Stomach (tissue), 8 donors: ENCODE measurements at regions not wholly inside any gene's neighbourhood (a gene's known extent, or its start where the extent isn't known, plus 50 kb on each side); places are given as distances from the start of the nearest gene placed in this dataset.
A peak's percentile ranks its signal among the peaks of the same experiment; 100 is the strongest.

Source experiments
- DNase-seq, 2 donors: peaks; one replicate each; pipeline versions ENCODE4 v3.0.0 to v3.0.0-alpha.2; 2013 to 2019
- H3K27ac ChIP-seq, 5 donors: fragments of 200-600 bp in 4 of 5; sonication (generic) in 4 of 5; one replicate each; pipeline ENCODE4 v1.5.1; 2013 to 2019; ENCODE audit warnings: mild to moderate bottlenecking in 1 of 5, moderate library complexity in 1 of 5
- H3K27me3 ChIP-seq, 3 donors: fragments of 200-600 bp; sonication (generic); one replicate each; pipeline ENCODE4 v1.5.1; 2017 to 2019; ENCODE audit warnings: mixed run types in 1 of 3
- H3K36me3 ChIP-seq, 4 donors: fragments of 200-600 bp; sonication (generic); 1 replicate in 3 of 4; 2 replicates in 1 of 4; pipeline ENCODE4 v1.5.1; 2016 to 2019
- H3K4me1 ChIP-seq, 4 donors: fragments of 200-600 bp; sonication (generic); one replicate each; pipeline ENCODE4 v1.5.1; 2016 to 2019
- H3K4me3 ChIP-seq, 4 donors: fragments of 200-600 bp; sonication (generic) in 3 of 4; one replicate each; pipeline ENCODE4 v1.5.1; 2016 to 2019; ENCODE audit warnings: mild to moderate bottlenecking in 1 of 4
- H3K9me3 ChIP-seq, 4 donors: fragments of 200-600 bp; sonication (generic); one replicate each; pipeline ENCODE4 v1.5.1; 2016 to 2019
- EP300 ChIP-seq: sonication (generic); formaldehyde crosslinking; IDR thresholded peaks from one replicate; pipeline ENCODE4 v1.6.1; 2017; ENCODE audit warnings: antibody characterized with exemption
- POLR2A ChIP-seq, 4 donors: fragments of 450-650 bp; IDR thresholded peaks; one replicate each; pipeline ENCODE4 v1.6.1; 2016; ENCODE audit warnings: antibody characterized with exemption in 4 of 4, control low read depth in 2 of 4, mild to moderate bottlenecking in 1 of 4, moderate library complexity in 1 of 4
- POLR2AphosphoS5 ChIP-seq, 3 donors: sonication (generic); formaldehyde crosslinking; IDR thresholded peaks; one replicate each; pipeline ENCODE4 v1.6.1; 2016; ENCODE audit warnings: antibody characterized with exemption in 3 of 3
- WGBS, 5 donors: extraction: QIAGEN DNeasy Blood & Tissue Kit in 3 of 5; methylation state at CpG; one replicate each; pipeline versions ENCODE4 v1.1.5 to v1.1.7; 2013 to 2018; 5-methylcytosine and 5-hydroxymethylcytosine counted together
- intact Hi-C: fragments of 100-400 bp; cut with DNase I; formaldehyde crosslinking; loops from one replicate; pipeline ENCODE4 v1.15.1; 2023; ENCODE audit warnings: low total_unique reads
- TF ChIP-seq, protein P1 (sequence below), 7 experiments: fragments of 450-650 bp in 4 of 7; fragments of 200-600 bp in 3 of 7; sonication (generic) in 3 of 7; IDR thresholded peaks; one replicate each; pipeline ENCODE4 v1.5.1; 2016 to 2019; ENCODE audit warnings: antibody characterized with exemption in 7 of 7, control low read depth in 2 of 7, mild to moderate bottlenecking in 1 of 7
- donor health status: healthy with polysubstance abuse.
- donor health status: Bipolar disorder and iron deficiency.
- donor health status: healthy.

DNA sequence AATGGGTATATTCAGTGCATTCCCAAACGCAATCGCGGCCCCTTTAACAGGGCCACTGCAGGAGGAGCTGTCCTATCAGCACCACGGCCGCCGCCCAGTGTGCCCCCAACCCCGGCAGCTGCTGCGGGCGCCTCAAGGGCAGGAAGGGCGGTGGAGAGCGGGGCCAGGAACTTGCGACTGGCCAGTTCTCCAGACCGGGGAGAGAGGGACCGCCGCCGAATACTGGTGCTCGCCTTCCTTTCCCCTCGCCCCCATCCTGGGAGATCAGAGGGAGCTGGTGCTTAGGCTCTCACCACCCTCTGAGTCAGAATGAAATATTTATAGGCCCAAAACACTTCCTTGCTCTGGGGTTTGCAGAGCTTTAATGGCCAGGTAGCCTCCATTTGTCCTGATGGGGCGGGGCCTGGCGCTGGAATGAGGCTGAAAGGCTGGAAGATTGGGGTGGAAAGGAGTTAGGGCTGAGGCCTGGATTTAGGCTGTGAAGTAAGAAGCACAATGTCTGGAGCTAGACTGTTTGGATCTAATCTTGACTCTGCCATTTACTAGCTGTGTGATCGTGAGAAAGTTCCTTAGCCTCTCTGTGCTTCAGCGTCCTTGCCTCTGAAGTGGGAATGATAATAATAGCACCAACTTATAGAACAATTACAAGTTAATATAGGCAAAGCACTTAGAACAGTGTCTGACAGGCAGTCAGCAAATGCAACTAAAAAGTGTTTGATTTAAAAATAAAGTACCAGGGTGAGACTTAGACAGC is 75.5 kb downstream of the NAV1 start:
- WGBS, 5 donors = 14 to 25% (median 19%) methylated on average over 19 to 22 of the region's 22 CpGs
- peak; percentile 53 to 80 for DNase-seq
- TF ChIP-seq, protein P1, sequence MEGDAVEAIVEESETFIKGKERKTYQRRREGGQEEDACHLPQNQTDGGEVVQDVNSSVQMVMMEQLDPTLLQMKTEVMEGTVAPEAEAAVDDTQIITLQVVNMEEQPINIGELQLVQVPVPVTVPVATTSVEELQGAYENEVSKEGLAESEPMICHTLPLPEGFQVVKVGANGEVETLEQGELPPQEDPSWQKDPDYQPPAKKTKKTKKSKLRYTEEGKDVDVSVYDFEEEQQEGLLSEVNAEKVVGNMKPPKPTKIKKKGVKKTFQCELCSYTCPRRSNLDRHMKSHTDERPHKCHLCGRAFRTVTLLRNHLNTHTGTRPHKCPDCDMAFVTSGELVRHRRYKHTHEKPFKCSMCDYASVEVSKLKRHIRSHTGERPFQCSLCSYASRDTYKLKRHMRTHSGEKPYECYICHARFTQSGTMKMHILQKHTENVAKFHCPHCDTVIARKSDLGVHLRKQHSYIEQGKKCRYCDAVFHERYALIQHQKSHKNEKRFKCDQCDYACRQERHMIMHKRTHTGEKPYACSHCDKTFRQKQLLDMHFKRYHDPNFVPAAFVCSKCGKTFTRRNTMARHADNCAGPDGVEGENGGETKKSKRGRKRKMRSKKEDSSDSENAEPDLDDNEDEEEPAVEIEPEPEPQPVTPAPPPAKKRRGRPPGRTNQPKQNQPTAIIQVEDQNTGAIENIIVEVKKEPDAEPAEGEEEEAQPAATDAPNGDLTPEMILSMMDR (IDR thresholded peaks at IDR 0.05) = no peak
- no peak for TF ChIP-seq POLR2A (IDR thresholded peaks at IDR 0.05)
- TF ChIP-seq EP300 = no peak
- no peaks in the 10 kb centered on the region for H3K27me3 ChIP-seq
- intact Hi-C loops = no loop called here
- H3K27ac ChIP-seq = no peak overlapping the region
- peaks cover 8 to 17% (median 13%) of the 10 kb centered on the region in 4 donors for H3K4me1 ChIP-seq
- no peaks in the 10 kb centered on the region for H3K36me3 ChIP-seq
- peak overlapping the region in 1 of 4 donors; percentile 19 for H3K4me3 ChIP-seq
- H3K9me3 ChIP-seq = no peaks in the 10 kb centered on the region

- TF ChIP-seq, protein P1 (IDR thresholded peaks at IDR 0.05) = no peak
- no peak for TF ChIP-seq POLR2AphosphoS5 (IDR thresholded peaks at IDR 0.05)
- TF ChIP-seq EP300 = no peak
- TF ChIP-seq POLR2A (IDR thresholded peaks at IDR 0.05) = no peak
- intact Hi-C loops = no loop called here
- DNase-seq = no peak
Measured at GRCh38 chr1:201617157-201617556, 78.2 kb downstream of the NAV1 start.

GRCh38 chr1:201618389-201618788 is 79.5 kb downstream of the NAV1 start:
- H3K36me3 ChIP-seq = peaks cover 0 to 7% (median 4%) of the 10 kb centered on the region in 4 donors
- TF ChIP-seq EP300 (no peak), POLR2A (IDR thresholded peaks at IDR 0.05) (no peak), POLR2AphosphoS5 (IDR thresholded peaks at IDR 0.05) (no peak)
- TF ChIP-seq, protein P1 (IDR thresholded peaks at IDR 0.05) = no peak
- H3K27ac ChIP-seq = no peak overlapping the region
- H3K9me3 ChIP-seq = no peaks in the 10 kb centered on the region
- H3K27me3 ChIP-seq = no peaks in the 10 kb centered on the region
- peaks cover 6 to 12% (median 8%) of the 10 kb centered on the region in 4 donors for H3K4me1 ChIP-seq
- WGBS, 5 donors = 80 to 100% (median 81%) methylated on average over 2 to 3 of the region's 3 CpGs
- no peak for DNase-seq
- H3K4me3 ChIP-seq = no peak overlapping the region
- intact Hi-C loops = no loop called here

More at GRCh38 chr1:201617157-201617556, 78.2 kb downstream of the NAV1 start:
- Histone ChIP-seq H3K4me3 (no peak overlapping the region), H3K27ac (no peak overlapping the region), H3K9me3 (no peaks in the 10 kb centered on the region), H3K4me1 (peaks cover 6 to 12% (median 8%) of the 10 kb centered on the region in 4 donors), H3K27me3 (no peaks in the 10 kb centered on the region), H3K36me3 (no peaks in the 10 kb centered on the region)
- 61 to 75% (median 67%) methylated on average over 3 of the region's 3 CpGs for WGBS, 5 donors

DNA sequence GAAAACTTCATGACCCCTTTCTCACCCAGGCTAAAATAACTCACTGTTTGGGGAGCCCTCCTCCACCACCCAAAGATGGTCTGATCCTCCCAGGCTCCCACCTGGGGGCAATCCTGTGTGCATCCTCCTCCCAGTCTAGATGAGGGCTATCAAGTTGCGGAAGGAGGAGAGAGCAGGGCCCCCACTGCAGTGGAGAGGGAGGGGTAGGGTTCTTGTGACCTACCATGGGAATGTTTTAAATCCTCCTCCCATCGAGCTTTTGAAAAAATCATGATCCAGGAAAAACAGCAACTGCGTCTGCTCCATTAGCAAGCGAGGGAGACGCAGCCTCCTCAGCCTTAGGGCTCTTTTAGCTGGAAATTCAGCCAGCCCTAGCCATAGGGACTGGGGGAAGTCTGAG is 80.0 kb downstream of the NAV1 start:
- H3K27me3 ChIP-seq = no peaks in the 10 kb centered on the region
- no peak for TF ChIP-seq EP300
- TF ChIP-seq POLR2AphosphoS5 (IDR thresholded peaks at IDR 0.05) = no peak
- TF ChIP-seq, protein P1 (IDR thresholded peaks at IDR 0.05) = no peak
- TF ChIP-seq POLR2A (IDR thresholded peaks at IDR 0.05) = no peak
- 76 to 89% (median 83%) methylated on average over 4 to 5 of the region's 5 CpGs for WGBS, 5 donors
- DNase-seq = no peak
- H3K27ac ChIP-seq = no peak overlapping the region
- peaks cover 0 to 12% (median 6%) of the 10 kb centered on the region in 4 donors for H3K36me3 ChIP-seq
- intact Hi-C loops = no loop called here
- no peaks in the 10 kb centered on the region for H3K9me3 ChIP-seq
- peaks cover 6 to 8% (median 7%) of the 10 kb centered on the region in 4 donors for H3K4me1 ChIP-seq
- H3K4me3 ChIP-seq = no peak overlapping the region
